Limb (tissue), 2 donors: ENCODE measurements at regions not wholly inside any gene's neighbourhood (a gene's known extent, or its start where the extent isn't known, plus 50 kb on each side); places are given as distances from the start of the nearest gene placed in this dataset.
"Not testable (repeated sequence)": the region's sequence is repeated elsewhere in the genome, so short reads cannot be mapped to it uniquely, and the experiment has no call there.

Experiments used
- DNase-seq, 2 donors: peaks; one replicate each; pipeline ENCODE4 v3.0.0-alpha.2; 2016; ENCODE audit errors: extremely low spot score in 2 of 2

- DNase-seq, result no peak
Observed at GRCh38 chrX:130467936-130468335, 66.1 kb downstream of the RBMX2 start.

GRCh38 chrX:130468395-130468923, 66.7 kb downstream of the RBMX2 start:
- DNase-seq, result no peak

GRCh38 chrX:130482871-130483270, 81.1 kb downstream of the RBMX2 start:
- no peak for DNase-seq

- no peak for DNase-seq
Observed at GRCh38 chrX:130485870-130486269, 84.1 kb downstream of the RBMX2 start.

- not testable (repeated sequence) for DNase-seq
Observed at GRCh38 chrX:130495502-130495901, 93.7 kb downstream of the RBMX2 start.

GRCh38 chrX:130497531-130497930, 95.7 kb downstream of the RBMX2 start:
- DNase-seq, result no peak

- no peak for DNase-seq
Observed at GRCh38 chrX:130498653-130499274, 97.0 kb downstream of the RBMX2 start.

GRCh38 chrX:130502016-130502570, 100.3 kb downstream of the RBMX2 start:
- no peak for DNase-seq

- DNase-seq, result no peak
Observed at GRCh38 chrX:130504019-130504418, 102.2 kb downstream of the RBMX2 start.

GRCh38 chrX:130507015-130507414, 105.2 kb downstream of the RBMX2 start:
- DNase-seq, result no peak

GRCh38 chrX:130512534-130512933, 110.7 kb downstream of the RBMX2 start:
- DNase-seq, result not testable (repeated sequence)

- DNase-seq, result no peak
Observed at GRCh38 chrX:130516123-130516522, 114.3 kb downstream of the RBMX2 start.

GRCh38 chrX:130523460-130524394, 121.9 kb downstream of the RBMX2 start:
- peak; percentile 27 to 59 for DNase-seq

GRCh38 chrX:130524476-130525194, 122.8 kb downstream of the RBMX2 start:
- no peak for DNase-seq

- no peak for DNase-seq
Observed at GRCh38 chrX:130529531-130529930, 127.7 kb downstream of the RBMX2 start.

- no peak for DNase-seq
Observed at GRCh38 chrX:130531066-130531465, 129.3 kb downstream of the RBMX2 start.

- peak; percentile 29 to 36 for DNase-seq
Observed at GRCh38 chrX:130539721-130540321, 138.0 kb downstream of the RBMX2 start.

GRCh38 chrX:130543603-130544325, 142.0 kb downstream of the RBMX2 start:
- DNase-seq, result no peak

- no peak for DNase-seq
Observed at GRCh38 chrX:130545796-130546195, 144.0 kb downstream of the RBMX2 start.

GRCh38 chrX:130549382-130549781, 147.6 kb downstream of the RBMX2 start:
- not testable (repeated sequence) for DNase-seq
